H1 (cell line): ENCODE measurements at regions not wholly inside any gene's neighbourhood (a gene's known extent, or its start where the extent isn't known, plus 50 kb on each side); places are given as distances from the start of the nearest gene placed in this dataset.

ENCODE experiments used
- CREB1 ChIP-seq: IDR thresholded peaks from 2 replicates; pipeline ENCODE4 v1.6.1; 2012; ENCODE audit warnings: inconsistent platforms
- EGR1 ChIP-seq: IDR thresholded peaks from 2 replicates; pipeline ENCODE4 v1.6.1; 2011; ENCODE audit warnings: low read depth, low read length, borderline replicate concordance
- GABPA ChIP-seq: IDR thresholded peaks from 2 replicates; pipeline ENCODE4 v1.6.1; 2011; ENCODE audit warnings: mild to moderate bottlenecking, low read length, moderate library complexity, borderline replicate concordance; ENCODE audit not compliant: insufficient read depth
- KDM1A ChIP-seq: fragments of 200-600, 300-600 bp; sonication (generic); IDR thresholded peaks from 2 replicates; pipeline ENCODE4 v1.7.1; 2016; ENCODE audit warnings: mild to moderate bottlenecking, low read length, borderline replicate concordance
- KDM5A ChIP-seq: fragments of 200-600 bp; IDR thresholded peaks from 2 replicates; pipeline ENCODE4 v1.7.1; 2012; ENCODE audit warnings: mild to moderate bottlenecking, low read length, inconsistent platforms, mixed read lengths
- MAFK ChIP-seq: IDR thresholded peaks from 2 replicates; pipeline ENCODE4 v1.6.1; 2012; ENCODE audit warnings: low read depth, mild to moderate bottlenecking, improper control_type of control experiment, low read length
- NANOG ChIP-seq: IDR thresholded peaks from 2 replicates; pipeline ENCODE4 v1.6.1; 2011; ENCODE audit warnings: low read length, low read depth, mild to moderate bottlenecking, inconsistent platforms; ENCODE audit not compliant: insufficient read depth, poor library complexity, severe bottlenecking
- PHF8 ChIP-seq: fragments of 200-600 bp; sonication (generic); conservative IDR thresholded peaks from 2 replicates; pipeline ENCODE4 v1.7.1; 2012; ENCODE audit warnings: low read depth, mild to moderate bottlenecking, inconsistent platforms, low read length, moderate library complexity
- RAD21 ChIP-seq, 2 experiments: IDR thresholded peaks in 1 of 2; conservative IDR thresholded peaks in 1 of 2; 2 replicates each; pipeline ENCODE4 v1.6.1; 2011; ENCODE audit warnings: low read depth in 2 of 2, low read length in 2 of 2, improper control_type of control experiment in 1 of 2, inconsistent platforms in 1 of 2, mild to moderate bottlenecking in 1 of 2, moderate library complexity in 1 of 2
- SIRT6 ChIP-seq: IDR thresholded peaks from one replicate; pipeline ENCODE4 v1.7.1; 2012; ENCODE audit warnings: low read length, inconsistent platforms
- SUZ12 ChIP-seq: fragments of 200-600 bp; sonication (generic); IDR thresholded peaks from 2 replicates; pipeline ENCODE4 v1.6.1; 2012; ENCODE audit warnings: mild to moderate bottlenecking, inconsistent platforms, low read length, moderate library complexity, mixed read lengths
- YY1 ChIP-seq: IDR thresholded peaks from 2 replicates; pipeline ENCODE4 v1.6.1; 2011; ENCODE audit warnings: low read depth, mild to moderate bottlenecking, low read length
- TF ChIP-seq, protein P1 (sequence below): fragments of 300-600 bp; sonication (generic); IDR thresholded peaks from 2 replicates; pipeline ENCODE4 v1.7.1; 2012; ENCODE audit warnings: low read length, moderate library complexity, mild to moderate bottlenecking, inconsistent platforms; ENCODE audit not compliant: insufficient replicate concordance

GRCh38 chr16:55045329-55045728 lies 114.7 kb downstream of the IRX5 start (continued):
- TF ChIP-seq, protein P1, sequence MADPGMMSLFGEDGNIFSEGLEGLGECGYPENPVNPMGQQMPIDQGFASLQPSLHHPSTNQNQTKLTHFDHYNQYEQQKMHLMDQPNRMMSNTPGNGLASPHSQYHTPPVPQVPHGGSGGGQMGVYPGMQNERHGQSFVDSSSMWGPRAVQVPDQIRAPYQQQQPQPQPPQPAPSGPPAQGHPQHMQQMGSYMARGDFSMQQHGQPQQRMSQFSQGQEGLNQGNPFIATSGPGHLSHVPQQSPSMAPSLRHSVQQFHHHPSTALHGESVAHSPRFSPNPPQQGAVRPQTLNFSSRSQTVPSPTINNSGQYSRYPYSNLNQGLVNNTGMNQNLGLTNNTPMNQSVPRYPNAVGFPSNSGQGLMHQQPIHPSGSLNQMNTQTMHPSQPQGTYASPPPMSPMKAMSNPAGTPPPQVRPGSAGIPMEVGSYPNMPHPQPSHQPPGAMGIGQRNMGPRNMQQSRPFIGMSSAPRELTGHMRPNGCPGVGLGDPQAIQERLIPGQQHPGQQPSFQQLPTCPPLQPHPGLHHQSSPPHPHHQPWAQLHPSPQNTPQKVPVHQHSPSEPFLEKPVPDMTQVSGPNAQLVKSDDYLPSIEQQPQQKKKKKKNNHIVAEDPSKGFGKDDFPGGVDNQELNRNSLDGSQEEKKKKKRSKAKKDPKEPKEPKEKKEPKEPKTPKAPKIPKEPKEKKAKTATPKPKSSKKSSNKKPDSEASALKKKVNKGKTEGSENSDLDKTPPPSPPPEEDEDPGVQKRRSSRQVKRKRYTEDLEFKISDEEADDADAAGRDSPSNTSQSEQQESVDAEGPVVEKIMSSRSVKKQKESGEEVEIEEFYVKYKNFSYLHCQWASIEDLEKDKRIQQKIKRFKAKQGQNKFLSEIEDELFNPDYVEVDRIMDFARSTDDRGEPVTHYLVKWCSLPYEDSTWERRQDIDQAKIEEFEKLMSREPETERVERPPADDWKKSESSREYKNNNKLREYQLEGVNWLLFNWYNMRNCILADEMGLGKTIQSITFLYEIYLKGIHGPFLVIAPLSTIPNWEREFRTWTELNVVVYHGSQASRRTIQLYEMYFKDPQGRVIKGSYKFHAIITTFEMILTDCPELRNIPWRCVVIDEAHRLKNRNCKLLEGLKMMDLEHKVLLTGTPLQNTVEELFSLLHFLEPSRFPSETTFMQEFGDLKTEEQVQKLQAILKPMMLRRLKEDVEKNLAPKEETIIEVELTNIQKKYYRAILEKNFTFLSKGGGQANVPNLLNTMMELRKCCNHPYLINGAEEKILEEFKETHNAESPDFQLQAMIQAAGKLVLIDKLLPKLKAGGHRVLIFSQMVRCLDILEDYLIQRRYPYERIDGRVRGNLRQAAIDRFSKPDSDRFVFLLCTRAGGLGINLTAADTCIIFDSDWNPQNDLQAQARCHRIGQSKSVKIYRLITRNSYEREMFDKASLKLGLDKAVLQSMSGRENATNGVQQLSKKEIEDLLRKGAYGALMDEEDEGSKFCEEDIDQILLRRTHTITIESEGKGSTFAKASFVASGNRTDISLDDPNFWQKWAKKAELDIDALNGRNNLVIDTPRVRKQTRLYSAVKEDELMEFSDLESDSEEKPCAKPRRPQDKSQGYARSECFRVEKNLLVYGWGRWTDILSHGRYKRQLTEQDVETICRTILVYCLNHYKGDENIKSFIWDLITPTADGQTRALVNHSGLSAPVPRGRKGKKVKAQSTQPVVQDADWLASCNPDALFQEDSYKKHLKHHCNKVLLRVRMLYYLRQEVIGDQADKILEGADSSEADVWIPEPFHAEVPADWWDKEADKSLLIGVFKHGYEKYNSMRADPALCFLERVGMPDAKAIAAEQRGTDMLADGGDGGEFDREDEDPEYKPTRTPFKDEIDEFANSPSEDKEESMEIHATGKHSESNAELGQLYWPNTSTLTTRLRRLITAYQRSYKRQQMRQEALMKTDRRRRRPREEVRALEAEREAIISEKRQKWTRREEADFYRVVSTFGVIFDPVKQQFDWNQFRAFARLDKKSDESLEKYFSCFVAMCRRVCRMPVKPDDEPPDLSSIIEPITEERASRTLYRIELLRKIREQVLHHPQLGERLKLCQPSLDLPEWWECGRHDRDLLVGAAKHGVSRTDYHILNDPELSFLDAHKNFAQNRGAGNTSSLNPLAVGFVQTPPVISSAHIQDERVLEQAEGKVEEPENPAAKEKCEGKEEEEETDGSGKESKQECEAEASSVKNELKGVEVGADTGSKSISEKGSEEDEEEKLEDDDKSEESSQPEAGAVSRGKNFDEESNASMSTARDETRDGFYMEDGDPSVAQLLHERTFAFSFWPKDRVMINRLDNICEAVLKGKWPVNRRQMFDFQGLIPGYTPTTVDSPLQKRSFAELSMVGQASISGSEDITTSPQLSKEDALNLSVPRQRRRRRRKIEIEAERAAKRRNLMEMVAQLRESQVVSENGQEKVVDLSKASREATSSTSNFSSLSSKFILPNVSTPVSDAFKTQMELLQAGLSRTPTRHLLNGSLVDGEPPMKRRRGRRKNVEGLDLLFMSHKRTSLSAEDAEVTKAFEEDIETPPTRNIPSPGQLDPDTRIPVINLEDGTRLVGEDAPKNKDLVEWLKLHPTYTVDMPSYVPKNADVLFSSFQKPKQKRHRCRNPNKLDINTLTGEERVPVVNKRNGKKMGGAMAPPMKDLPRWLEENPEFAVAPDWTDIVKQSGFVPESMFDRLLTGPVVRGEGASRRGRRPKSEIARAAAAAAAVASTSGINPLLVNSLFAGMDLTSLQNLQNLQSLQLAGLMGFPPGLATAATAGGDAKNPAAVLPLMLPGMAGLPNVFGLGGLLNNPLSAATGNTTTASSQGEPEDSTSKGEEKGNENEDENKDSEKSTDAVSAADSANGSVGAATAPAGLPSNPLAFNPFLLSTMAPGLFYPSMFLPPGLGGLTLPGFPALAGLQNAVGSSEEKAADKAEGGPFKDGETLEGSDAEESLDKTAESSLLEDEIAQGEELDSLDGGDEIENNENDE, result no peak
- TF ChIP-seq EGR1 (no peak), SIRT6 (no peak), SUZ12 (no peak), RAD21 (IDR thresholded peaks at IDR 0.05 in 1 of 2, conservative IDR thresholded peaks at IDR 0.05 in 1 of 2; ENCODE audit: low read depth in 2 of 2, low read length in 2 of 2) (no peak), PHF8 (no peak), YY1 (no peak), CREB1 (no peak), KDM5A (no peak), KDM1A (no peak), NANOG (no peak), GABPA (no peak), MAFK (no peak)
